ENCODE measurements at regions not wholly inside any gene's neighbourhood (a gene's known extent, or its start where the extent isn't known, plus 50 kb on each side); places are given as distances from the start of the nearest gene placed in this dataset.
A peak's percentile ranks its signal among the peaks of the same experiment; 100 is the strongest.

DNA sequence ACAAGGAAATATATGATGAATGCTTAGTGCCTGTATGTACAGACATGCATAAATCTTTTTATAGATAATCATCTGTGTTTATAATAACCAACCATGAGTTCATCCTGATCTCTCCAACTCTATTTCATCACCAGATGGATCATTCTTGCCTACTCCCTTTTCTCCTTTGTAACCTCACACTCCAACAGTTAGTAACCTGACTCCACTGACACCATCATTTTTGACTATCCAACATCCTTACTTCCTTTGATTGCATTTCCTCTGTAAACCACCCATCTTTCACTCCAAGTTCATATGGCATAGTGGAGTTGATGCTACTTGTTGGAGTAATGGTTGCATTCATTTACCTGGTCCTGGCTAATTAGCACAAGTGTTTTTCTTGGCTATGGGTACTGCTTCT is 170.6 kb downstream of the ZNF330 start:
- no peak for DNase-seq (ENCODE audit: extremely low read depth in 1 of 11, low read depth in 9 of 11, low spot score in 4 of 11)

- peak in 3 of 11 donors; percentile 4 to 22 (median 13) for DNase-seq (ENCODE audit: extremely low read depth in 1 of 11, low read depth in 9 of 11, low spot score in 4 of 11)
Observed at GRCh38 chr4:141391771-141392170, 171.1 kb downstream of the ZNF330 start.

DNA sequence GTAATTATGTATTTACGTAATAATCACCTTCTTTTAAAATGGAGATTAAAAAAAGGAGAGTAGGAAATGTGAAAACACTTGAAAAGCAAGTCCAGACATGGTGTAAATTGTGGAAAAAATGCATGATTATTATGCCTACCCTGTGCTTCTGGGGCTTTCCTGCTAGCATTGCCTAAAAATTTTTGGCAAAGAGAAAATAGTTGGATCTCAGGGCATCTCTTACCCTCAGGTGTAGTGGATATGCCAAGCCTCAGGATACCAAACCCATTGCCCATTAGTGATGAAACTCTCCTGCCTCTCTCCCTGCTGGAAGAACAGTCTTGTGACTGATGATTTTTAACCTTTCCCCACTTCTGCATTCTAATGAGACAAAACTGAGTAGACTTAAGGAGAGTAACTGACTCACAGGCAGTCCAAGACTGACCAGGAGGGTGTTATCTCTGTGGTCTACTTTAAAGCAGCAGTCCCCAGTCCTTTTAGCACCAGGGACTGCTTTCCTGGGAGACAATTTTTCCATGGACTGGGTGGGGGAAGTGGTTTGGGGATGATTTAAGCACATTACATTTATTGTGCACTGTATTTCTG is 174.6 kb downstream of the ZNF330 start:
- no peak for DNase-seq (ENCODE audit: extremely low read depth in 1 of 11, low read depth in 9 of 11, low spot score in 4 of 11)

- no peak for DNase-seq (ENCODE audit: extremely low read depth in 1 of 11, low read depth in 9 of 11, low spot score in 4 of 11)
Observed at GRCh38 chr4:141395919-141396318, 175.2 kb downstream of the ZNF330 start.

DNA sequence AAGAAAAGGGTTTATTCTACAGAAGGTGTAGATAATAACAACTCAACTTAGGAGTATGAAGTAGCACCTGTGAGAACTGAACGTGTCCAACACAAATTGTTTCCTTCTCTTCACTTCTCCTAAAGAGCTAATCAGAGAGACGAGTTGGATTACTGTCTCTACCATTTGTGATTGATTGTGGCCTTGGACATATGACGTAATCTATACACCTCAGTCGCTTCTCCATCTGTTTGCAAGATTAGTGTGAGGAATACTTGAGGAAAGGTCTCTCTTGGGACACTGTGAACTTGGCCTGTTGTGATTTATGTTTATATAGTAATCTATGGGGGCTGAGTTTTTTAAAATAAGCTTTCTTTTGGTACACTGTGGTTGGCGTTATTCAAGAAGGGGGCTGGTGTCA is 182.0 kb downstream of the ZNF330 start:
- DNase-seq (ENCODE audit: extremely low read depth in 1 of 11, low read depth in 9 of 11, low spot score in 4 of 11), result no peak

DNA sequence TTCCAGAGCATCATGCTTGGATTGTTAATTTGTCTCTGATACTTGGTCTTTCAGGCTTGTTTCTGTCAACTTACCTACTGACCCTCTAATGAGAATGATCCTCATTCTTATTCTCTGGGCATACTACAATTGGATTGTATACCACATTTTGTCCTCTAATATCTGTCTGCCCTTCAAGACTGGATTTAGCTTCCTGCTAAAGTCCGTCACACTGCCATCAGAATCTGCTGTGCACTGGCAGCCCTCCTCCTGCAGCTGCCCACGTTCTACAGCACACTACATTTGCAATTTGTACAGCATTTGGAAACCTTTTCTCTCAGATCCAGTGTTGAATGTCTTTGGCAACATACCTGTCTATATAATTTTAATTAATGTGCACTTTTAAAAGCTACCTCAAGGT is 183.1 kb downstream of the ZNF330 start:
- no peak for DNase-seq (ENCODE audit: extremely low read depth in 1 of 11, low read depth in 9 of 11, low spot score in 4 of 11)

DNA sequence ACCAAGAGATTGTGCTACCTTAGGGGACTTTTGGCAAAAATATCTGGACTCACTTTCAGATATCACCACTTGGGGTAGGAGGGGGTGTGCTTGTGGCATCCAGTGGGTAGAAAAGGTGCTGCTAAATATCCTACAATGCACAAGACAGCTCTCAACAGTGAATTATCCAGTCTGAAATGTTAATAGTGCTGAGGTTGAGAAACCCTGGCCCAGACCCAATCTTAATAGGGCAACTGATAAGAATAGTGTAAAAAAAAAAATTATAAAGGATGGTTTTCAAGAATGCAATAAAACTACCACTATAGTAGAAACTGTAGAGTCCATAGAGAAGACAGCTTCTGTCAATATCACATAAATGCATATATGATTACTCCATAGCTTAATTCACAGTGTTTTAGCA is 185.5 kb downstream of the ZNF330 start:
- no peak for DNase-seq (ENCODE audit: extremely low read depth in 1 of 11, low read depth in 9 of 11, low spot score in 4 of 11)

- DNase-seq (ENCODE audit: extremely low read depth in 1 of 11, low read depth in 9 of 11, low spot score in 4 of 11), result no peak
Observed at GRCh38 chr4:141409556-141409955, 188.9 kb downstream of the ZNF330 start.

DNA sequence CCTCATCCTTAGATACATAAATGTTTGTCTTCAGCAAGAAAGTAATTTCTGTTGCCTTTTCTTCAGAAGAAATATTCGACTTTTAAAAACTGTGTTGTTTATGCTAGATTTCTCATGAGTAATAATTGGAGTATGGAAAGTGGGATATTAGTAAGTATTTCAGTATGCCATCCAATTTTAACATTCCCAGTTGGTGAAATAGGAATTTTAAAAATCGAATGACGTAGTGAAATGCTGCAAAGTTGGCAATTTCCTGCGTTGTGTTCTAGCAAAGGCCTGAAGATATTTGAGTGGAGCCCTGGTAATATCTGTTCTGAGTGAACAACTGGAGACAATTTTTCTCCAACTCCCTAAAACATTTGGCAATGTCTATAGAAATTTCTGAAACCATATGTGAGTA is 190.1 kb downstream of the ZNF330 start:
- DNase-seq (ENCODE audit: extremely low read depth in 1 of 11, low read depth in 9 of 11, low spot score in 4 of 11), result no peak

DNA sequence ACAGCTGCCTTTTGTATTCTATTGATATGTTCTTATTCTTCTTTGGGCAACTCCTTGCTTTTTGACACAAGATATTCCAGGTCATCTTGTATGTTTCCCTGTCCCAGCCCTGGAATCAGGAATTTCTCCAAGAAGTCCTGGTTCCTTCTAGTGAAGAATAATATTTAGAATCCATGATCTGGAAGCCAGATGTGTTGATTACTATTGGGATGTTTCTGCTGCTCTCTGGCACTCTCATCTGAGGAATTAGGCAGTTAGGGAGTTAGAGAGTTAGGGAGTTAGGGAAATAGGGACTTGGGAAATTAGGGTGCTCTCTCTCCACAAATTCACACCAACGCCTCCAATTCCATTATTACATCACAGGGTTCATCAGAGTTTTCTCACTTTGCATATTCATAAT is 191.2 kb downstream of the ZNF330 start:
- no peak for DNase-seq (ENCODE audit: extremely low read depth in 1 of 11, low read depth in 9 of 11, low spot score in 4 of 11)

DNA sequence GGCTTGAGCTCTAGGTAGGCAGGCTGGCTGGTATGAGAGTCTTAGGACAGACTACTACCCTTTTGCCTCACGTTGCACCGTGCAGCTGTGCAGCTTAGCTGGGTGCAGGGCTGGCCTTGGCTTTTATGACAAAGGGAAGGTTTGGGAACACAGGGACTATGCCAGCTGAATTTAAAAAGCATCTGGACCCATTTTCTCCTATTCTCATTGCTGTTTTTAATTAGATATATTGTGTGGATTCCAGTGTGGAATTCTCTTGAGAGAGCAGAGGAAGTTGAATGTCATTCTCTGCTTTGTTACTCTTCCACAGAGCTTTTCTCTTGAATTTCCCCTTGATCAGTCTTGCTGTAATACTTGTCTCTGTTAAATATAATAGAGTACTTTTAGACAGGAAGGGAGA is 192.7 kb downstream of the ZNF330 start:
- no peak for DNase-seq (ENCODE audit: extremely low read depth in 1 of 11, low read depth in 9 of 11, low spot score in 4 of 11)

DNA sequence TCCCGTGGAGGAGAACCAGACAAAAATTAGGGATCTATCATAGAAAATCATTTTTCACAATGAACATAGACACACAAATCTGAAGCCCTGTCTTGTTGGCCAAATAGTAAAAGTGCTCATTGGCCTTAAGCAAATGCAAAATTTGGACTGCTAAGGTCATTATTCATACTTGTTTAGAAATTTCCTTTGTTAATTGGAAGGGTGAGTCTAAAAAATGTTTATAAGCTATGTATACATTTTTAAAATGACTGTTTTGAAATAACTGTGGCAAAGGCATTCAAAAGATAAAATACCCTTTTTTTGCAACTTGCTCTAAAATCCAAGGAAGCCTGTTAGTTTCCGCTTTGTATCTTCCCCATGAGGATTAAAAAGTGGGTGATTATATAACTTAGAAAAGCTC is 195.0 kb downstream of the ZNF330 start:
- no peak for DNase-seq (ENCODE audit: extremely low read depth in 1 of 11, low read depth in 9 of 11, low spot score in 4 of 11)

DNA sequence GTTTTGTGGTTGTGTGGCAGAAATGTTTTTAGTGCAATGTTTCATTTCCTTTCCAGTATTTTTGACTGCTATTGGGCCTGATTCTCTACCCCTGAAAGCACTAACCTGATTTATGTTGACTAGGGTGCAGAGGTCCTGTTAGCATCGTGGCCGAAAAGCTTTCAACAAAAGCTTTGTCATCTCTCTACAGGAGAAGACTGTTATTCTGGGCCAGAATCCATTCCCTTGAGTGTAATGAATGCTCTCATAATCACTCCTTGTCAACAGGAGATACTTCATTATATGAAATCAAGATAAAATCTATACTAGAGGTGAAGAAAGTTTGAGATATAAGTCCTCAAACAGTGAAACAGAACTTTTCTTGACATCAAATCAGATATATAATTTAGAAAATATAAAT is 195.5 kb downstream of the ZNF330 start:
- DNase-seq (ENCODE audit: extremely low read depth in 1 of 11, low read depth in 9 of 11, low spot score in 4 of 11), result peak in 8 of 11 donors; percentile 2 to 41 (median 14)

DNA sequence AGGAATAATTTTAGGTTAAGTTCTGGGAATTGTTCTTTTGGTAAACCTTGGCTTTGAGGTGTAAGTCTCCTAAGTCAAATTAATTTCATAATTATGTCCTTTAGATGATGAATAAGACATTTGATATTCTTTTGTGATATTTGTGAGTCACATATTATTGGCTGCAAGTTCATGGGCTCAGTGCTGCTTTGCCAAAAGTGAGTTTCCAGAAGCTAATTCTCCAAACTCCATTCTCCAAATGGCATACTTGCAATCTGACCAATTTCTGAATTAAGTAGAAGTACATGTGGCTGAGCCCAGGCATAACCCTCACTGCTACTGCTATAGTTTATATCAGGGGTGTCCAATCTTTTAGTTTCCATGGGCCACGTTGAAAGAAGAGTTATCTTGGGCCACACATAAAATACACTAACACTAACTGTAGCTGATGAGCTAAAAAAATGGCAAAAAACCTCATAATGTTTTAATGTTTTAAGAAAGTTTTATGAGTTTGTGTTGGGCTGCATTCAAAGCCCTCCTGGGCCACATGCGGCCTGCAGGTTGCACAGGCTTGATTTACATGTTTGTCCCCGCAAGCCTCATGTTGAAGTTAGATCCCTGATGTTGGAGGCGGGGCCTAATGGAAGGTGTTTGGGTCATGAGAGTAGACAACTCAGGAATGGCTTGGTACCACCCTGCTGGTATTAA is 196.1 kb downstream of the ZNF330 start:
- DNase-seq (ENCODE audit: extremely low read depth in 1 of 11, low read depth in 9 of 11, low spot score in 4 of 11), result no peak

- DNase-seq (ENCODE audit: extremely low read depth in 1 of 11, low read depth in 9 of 11, low spot score in 4 of 11), result no peak
Observed at GRCh38 chr4:141417387-141417786, 196.7 kb downstream of the ZNF330 start.

- no peak for DNase-seq (ENCODE audit: extremely low read depth in 1 of 11, low read depth in 9 of 11, low spot score in 4 of 11)
Observed at GRCh38 chr4:141425124-141425523, 204.4 kb downstream of the ZNF330 start.

GRCh38 chr4:141427726-141428296 is 207.1 kb downstream of the ZNF330 start:
- no peak for DNase-seq (ENCODE audit: extremely low read depth in 1 of 11, low read depth in 9 of 11, low spot score in 4 of 11)

- no peak for DNase-seq (ENCODE audit: extremely low read depth in 1 of 11, low read depth in 9 of 11, low spot score in 4 of 11)
Observed at GRCh38 chr4:141429933-141430332, 206.4 kb upstream of the IL15 start.

- no peak for DNase-seq (ENCODE audit: extremely low read depth in 1 of 11, low read depth in 9 of 11, low spot score in 4 of 11)
Observed at GRCh38 chr4:141430686-141431085, 205.7 kb upstream of the IL15 start.

- no peak for DNase-seq (ENCODE audit: extremely low read depth in 1 of 11, low read depth in 9 of 11, low spot score in 4 of 11)
Observed at GRCh38 chr4:141432000-141432712, 204.2 kb upstream of the IL15 start.

Data from renal cortex interstitium (tissue), 11 donors.